HL-60 (cell line): ENCODE measurements at regions not wholly inside any gene's neighbourhood (a gene's known extent, or its start where the extent isn't known, plus 50 kb on each side); places are given as distances from the start of the nearest gene placed in this dataset.

Source experiments
- DNase-seq, 2 experiments: peaks; one replicate each; pipeline ENCODE4 v3.0.0-alpha.2; 2010 to 2020; ENCODE audit warnings: low read depth in 1 of 2, low spot score in 1 of 2
- H3K27ac ChIP-seq: fragments of 250-450 bp; sonication (Bioruptor Pico); replicated peaks from 2 replicates; pipeline ENCODE4 v1.5.1; 2020; ENCODE audit warnings: mild to moderate bottlenecking, moderate library complexity
- H3K27me3 ChIP-seq: fragments of 250-450 bp; sonication (Bioruptor Pico); 2 replicates; pipeline ENCODE4 v1.5.1; 2021; ENCODE audit warnings: mild to moderate bottlenecking, moderate library complexity; ENCODE audit not compliant: insufficient read depth, poor library complexity, severe bottlenecking
- H3K4me3 ChIP-seq: replicated peaks from 2 replicates; pipeline ENCODE4 v1.5.1; 2011; ENCODE audit warnings: mild to moderate bottlenecking, control low read depth, low read length; ENCODE audit not compliant: insufficient read depth
- CTCF ChIP-seq: IDR thresholded peaks from one replicate; pipeline ENCODE4 v1.5.1; 2011; ENCODE audit warnings: low read length, control low read depth, inconsistent platforms; ENCODE audit not compliant: insufficient read depth
- GABPA ChIP-seq: IDR thresholded peaks from 2 replicates; pipeline ENCODE4 v1.6.1; 2012; ENCODE audit warnings: low read depth
- POLR2AphosphoS5 ChIP-seq: IDR thresholded peaks from 2 replicates; pipeline ENCODE4 v1.6.1; 2012; ENCODE audit warnings: low read depth
- REST ChIP-seq: IDR thresholded peaks from 2 replicates; pipeline ENCODE4 v1.6.1; 2012; ENCODE audit warnings: low read depth; ENCODE audit not compliant: insufficient replicate concordance
- SPI1 ChIP-seq: IDR thresholded peaks from 2 replicates; pipeline ENCODE4 v1.6.1; 2012; ENCODE audit warnings: low read depth, mild to moderate bottlenecking, borderline replicate concordance

- Histone ChIP-seq H3K27me3 (no peaks in the 10 kb centered on the region), H3K27ac (no peak overlapping the region), H3K4me3 (no peak overlapping the region)
- no peak for DNase-seq
- TF ChIP-seq CTCF: no peak
These were observed 61.1 kb downstream of the GGTLC2 start for GRCh38 chr22:22705328-22706100.

GRCh38 chr22:22706253-22706915, 62.0 kb downstream of the GGTLC2 start:
- no peak for TF ChIP-seq POLR2AphosphoS5
- DNase-seq: no peak
- H3K4me3 ChIP-seq: no peak overlapping the region
- H3K27me3 ChIP-seq: no peaks in the 10 kb centered on the region
- H3K27ac ChIP-seq: no peak overlapping the region

- Histone ChIP-seq H3K4me3 (no peak overlapping the region), H3K27me3 (no peaks in the 10 kb centered on the region), H3K27ac (no peak overlapping the region)
- TF ChIP-seq REST (no peak), SPI1 (no peak), CTCF (no peak), POLR2AphosphoS5 (no peak), GABPA (no peak)
- peak in 1 of 2 experiments; percentile 5 for DNase-seq
These were observed 65.5 kb downstream of the GGTLC2 start for GRCh38 chr22:22709719-22710445.

GRCh38 chr22:22710719-22711531, 66.5 kb downstream of the GGTLC2 start:
- Histone ChIP-seq H3K27me3 (no peaks in the 10 kb centered on the region), H3K27ac (no peak overlapping the region), H3K4me3 (no peak overlapping the region)
- TF ChIP-seq REST: no peak
- TF ChIP-seq CTCF: peak; percentile 94
- TF ChIP-seq GABPA: no peak
- no peak for TF ChIP-seq POLR2AphosphoS5
- no peak for TF ChIP-seq SPI1
- peak in 1 of 2 experiments; percentile 44 for DNase-seq
